Inflammatory macrophage (primary cell): ENCODE measurements at regions not wholly inside any gene's neighbourhood (a gene's known extent, or its start where the extent isn't known, plus 50 kb on each side); places are given as distances from the start of the nearest gene placed in this dataset.

Experiments used
- DNase-seq, 2 donors: peaks; one replicate each; pipeline ENCODE4 v3.0.0-alpha.2; 2020 to 2022

DNA sequence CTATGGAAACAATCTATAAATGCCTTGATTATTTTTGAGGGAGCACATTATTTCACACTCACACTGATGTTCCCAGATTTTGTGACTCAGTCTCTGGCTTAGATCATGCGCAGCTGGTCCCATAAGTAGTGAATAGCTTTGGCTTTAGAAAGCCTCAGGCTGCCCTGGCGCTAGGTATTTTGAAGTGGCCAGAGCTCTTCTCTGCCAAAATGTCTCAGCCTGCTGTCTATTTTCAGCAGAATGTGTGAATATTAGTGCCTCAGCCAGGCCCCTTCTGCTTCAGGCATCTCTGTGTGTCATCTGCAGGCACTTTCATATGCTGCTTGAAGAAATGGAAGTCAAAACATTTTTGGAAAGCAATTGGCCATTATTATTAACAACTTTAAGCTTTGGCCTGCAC is 931.0 kb upstream of the INTU start:
- DNase-seq, result no peak

GRCh38 chr4:126702747-126703146 is 930.0 kb upstream of the INTU start:
- no peak for DNase-seq

DNA sequence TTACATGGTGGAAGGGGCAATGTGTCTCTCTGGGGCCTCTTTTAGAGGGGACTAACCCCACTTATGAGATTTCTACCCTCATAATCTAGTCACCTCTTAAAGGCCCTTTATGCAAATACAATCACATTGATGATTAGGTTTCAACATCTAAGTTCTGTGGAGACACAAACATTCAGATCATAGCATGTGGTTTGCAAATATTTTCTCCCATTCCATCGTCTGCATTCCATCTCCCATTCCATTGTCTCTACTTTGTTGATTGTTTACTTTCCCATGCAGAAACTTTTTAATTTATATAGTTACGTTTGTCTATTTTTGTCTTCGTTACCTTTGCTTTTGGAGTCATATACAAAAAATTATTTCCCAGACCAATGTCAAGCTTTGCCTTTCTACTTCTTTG is 927.5 kb upstream of the INTU start:
- no peak for DNase-seq

GRCh38 chr4:126708716-126709115 is 924.0 kb upstream of the INTU start:
- DNase-seq, result no peak

DNA sequence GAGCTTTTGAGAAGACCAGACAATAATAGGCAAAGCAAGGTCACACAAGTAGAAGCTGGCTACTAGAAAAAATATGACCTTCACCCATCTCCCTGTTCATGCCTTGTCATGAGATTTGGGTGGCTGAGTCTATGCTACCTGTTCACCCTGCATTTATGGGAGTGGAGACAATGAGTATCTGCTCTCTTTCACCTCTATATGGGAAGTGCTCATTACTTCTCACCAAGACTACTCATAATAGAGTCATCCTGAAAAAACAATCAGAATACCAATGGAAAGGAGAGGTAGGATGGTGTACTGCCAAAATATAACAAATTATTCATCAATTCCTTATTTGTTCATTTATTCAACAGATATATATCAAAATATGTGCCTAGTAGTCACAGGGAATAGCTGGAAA is 921.8 kb upstream of the INTU start:
- no peak for DNase-seq

DNA sequence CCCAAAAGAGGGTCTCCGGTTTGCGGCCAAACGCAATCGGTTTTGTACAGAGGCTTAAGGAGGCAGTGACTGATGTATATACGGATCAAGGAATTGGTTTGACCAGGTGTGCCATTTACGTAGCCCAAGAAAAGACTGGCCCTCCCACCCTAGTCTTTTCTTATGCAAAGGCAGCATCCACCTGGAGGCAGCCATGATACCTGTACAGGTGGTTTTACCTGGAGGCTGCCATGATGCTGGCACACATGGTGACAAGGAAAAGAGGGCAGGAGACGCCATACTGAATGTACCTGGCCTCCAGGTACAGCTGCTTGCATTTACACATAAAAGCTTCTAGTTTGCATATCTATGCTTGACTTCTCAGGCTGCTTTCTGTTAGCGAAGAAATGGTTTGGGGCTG is 917.7 kb upstream of the INTU start:
- no peak for DNase-seq

DNA sequence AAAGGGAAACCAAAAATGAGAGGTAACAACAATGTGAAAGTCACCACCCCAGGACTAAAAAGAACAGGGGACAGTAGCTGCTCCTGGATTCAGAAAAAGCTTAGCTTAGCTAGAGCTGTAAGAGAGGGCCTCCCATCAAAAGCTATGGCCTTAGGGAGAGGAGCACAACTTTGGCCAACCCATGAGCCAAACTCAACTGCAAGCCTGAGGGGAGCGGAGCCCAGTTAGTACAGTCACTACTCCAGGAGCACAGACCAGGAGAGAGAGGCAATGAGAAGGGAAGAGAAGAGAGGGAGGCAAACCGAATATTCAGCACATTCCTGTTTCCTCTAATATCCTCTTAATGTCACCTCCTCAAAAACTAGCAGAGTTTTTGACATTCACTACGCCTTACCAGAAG is 917.1 kb upstream of the INTU start:
- DNase-seq, result no peak

DNA sequence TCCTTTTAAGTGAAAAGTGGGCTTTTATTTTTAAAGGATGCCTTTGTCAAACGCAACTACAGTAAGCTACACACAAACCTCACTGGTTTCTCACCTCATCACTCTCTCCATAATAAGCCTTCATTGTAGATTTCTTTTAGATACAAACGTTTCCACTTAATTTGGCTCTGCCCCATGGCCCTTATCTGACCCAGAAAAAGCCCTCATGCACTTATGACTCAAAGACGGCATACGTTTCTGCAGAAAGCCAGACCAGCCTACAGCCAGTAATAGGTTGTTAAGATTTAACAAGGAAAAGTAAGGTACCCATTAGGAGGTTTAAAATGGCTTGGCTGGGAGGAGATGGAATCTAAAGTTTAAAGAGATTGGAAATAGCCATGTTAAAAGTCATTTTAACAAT is 914.6 kb upstream of the INTU start:
- DNase-seq, result no peak

DNA sequence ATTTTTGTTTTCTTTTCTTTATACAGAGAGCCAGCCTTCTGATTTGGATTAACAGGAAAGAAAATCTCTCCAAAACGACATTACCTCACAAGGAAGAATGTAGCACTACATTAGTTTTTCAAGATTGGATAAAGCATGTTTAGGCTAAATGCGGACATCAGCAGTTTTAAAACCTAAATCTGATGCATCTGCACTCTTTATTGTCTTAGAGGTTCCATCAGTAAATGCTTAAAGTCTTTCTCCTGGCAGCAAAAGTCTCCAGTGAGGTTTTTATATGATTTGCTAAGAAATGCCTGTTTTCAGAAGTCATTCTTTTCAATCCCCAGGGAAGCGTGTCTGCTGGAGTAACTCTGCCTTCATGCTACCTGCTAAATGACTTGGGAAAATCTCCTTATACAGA is 912.9 kb upstream of the INTU start:
- no peak for DNase-seq

DNA sequence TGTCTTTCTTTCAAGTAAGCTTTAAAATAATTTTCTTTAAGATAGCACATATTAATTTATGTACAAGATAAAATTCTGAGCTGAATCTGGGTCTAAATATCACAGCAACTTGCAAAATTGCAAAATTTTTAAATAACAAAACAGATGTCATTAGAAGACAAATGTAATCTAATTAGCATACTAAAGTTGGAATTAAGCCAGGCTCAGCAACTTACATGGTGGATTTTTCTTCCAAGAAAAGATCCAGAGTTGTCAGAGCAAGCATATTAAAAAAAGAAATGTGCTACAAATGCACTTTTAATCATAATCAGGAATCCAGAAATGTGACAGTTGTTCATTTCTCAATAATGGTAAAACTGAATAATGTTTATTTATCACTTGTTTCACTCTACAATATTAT is 906.9 kb upstream of the INTU start:
- no peak for DNase-seq

GRCh38 chr4:126727461-126727860 is 905.3 kb upstream of the INTU start:
- no peak for DNase-seq

DNA sequence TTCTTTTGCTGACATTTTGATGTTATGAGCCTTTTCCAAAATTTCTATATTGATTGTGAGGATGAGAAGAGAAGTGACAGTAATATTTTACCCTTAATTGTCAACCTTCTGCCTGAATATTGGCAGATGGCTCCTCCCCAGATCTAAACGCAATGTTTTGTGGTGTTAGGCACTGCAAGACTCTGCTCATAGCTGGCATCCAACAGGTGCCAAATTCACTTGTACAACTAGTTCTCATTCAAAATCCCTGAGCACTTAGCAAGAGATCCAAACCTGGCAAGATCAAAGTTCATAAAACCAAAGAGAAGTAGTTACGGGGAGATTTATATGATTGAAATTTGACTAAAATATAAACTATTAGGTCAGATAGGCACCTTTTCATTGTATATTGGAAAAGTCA is 901.7 kb upstream of the INTU start:
- no peak for DNase-seq

- DNase-seq, result no peak
Observed at GRCh38 chr4:126733301-126733700, 899.5 kb upstream of the INTU start.

GRCh38 chr4:126734465-126734864 is 898.3 kb upstream of the INTU start:
- no peak for DNase-seq

DNA sequence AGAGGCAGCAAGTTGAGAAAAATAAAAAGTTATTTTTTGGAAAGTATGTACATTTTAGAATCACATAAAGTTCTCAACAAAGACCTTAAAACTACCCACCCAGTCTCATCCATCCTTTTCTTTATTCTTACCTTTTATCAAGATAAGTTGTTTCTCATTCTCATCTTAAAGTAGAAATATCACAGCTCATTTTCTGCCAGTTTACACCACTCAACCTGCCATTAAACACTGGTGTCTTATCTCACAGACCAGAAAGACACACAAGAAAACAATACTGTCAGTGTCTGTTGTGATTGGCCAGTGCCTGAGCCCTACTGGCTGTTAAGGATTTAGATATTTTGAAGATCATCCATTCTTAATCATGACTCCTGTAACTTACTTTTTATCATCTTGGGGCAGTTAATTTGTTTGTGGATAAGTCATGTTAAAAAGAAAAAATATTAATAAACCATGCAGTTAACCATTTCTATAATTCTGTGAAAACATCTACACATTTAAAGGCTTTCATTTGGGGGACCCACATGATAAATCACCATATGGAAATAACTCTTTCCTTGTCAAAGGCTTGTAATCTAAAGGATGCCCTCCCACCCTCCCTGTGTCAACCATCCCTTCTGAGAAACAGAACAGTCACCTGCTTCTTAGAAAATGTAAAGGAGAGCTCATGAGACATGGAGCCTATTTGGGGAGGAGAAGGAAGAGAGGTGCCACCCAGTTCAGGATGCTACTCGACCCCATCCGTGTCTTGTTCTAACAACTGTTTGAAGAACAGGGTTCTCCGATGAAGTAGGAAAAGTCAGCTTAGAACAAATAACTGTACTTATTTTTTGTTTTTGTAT is 897.2 kb upstream of the INTU start:
- DNase-seq, result no peak

GRCh38 chr4:126736133-126736518 is 896.6 kb upstream of the INTU start:
- DNase-seq, result no peak

DNA sequence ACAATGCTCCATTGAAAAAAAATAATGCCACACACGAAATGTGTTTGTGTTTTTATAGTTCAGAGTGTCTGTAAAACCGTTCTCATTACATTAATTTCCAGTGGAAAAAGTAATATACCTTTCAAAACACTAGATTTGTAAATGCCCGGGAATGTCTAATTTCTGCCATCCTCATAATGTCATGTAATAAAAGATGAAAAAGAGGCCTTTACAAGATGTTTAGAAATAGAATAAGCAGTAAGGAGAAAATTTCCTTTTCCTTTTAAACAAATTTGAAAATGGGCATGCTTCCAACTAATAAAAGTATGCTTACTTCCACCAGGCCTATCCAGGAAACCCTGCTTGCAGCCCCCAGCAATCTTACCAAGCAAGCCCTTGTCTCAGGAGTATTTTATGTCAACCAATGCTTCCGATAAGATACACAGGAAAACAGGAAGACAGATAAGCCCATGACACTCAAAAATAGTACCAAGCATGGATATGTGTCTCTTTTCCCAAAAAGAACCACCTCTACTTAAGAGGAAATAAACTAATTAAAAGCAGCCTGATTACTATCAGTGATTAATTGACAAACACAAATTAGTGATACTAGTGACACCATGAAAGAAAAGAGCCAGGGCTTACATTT is 894.7 kb upstream of the INTU start:
- DNase-seq, result no peak

- DNase-seq, result no peak
Observed at GRCh38 chr4:126738527-126738923, 894.2 kb upstream of the INTU start.

- DNase-seq, result no peak
Observed at GRCh38 chr4:126738926-126739325, 893.8 kb upstream of the INTU start.

DNA sequence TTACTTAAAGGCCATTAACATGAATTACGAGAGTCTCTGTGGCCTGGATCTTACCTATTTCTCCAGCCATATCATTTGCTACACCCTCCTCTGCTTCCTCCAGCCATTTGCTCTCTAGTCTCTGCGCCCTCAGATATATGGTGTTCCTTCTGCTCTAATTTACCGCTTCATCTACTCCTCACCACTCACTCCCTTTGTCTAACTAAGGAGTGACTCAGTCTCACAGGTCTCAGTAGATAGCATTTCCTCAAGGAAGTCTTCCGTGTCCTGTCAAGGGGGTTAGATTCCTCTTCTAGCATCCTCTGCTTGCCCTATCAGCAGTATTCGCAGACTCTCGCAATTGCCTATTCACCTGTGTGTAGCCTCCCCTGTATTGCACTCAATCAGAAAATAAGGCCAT is 892.1 kb upstream of the INTU start:
- DNase-seq, result no peak

DNA sequence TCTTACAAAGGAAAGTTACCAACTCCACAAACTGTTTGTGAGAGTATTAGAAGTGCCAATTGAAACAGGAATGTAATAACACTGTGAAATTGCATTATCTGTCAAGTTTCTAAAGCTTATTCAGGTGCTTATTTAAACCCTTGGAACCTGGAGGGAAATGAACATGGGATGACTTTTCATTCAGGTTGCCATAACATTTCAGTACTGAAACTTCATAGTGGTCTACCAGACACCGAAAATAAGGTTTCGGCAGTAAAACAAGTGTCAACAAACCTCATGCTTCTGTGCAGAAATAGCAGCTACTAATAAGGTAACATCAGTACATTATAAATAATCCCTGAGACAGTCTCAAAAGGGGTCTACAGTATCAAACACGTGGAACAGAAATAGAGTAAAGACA is 890.7 kb upstream of the INTU start:
- DNase-seq, result no peak

DNA sequence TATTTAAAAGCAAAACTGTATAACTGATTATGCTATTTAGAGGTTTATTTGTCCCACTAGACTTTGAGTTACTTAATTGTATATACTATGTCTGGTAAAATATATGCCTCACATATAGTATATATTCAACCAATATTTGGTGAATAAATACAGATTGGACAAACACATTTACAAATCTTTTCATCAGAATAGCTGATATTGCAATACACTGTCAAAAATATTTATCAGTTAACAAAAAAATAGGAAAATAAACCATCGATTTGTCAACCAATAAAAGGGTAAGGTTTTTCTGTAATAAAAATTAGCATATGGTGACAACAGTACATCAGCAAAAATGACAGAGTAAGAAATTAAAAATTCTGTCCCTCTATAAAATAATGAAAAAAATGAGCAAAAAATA is 889.9 kb upstream of the INTU start:
- DNase-seq, result no peak

GRCh38 chr4:126748736-126749135 is 884.0 kb upstream of the INTU start:
- DNase-seq, result no peak

GRCh38 chr4:126750723-126751122 is 882.0 kb upstream of the INTU start:
- DNase-seq, result no peak

DNA sequence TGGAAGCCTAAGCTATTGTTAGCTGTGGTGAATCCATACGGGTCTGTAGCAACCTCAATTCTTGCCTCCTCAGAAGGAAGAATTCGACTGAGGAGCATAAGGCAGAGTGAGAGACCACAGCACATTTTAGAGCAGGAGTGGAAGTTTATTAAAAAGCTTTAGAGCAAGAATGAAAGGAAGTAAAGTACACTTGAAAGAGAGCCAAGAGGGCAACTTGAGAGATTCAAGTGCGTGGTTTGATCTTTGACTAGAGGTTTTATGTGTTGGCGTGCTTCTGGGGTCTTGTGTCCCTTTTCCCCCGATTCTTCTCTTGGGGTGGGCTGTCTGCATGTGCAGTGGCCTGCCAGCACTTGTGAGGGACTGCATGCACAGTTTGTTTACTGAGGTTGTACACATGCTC is 880.6 kb upstream of the INTU start:
- DNase-seq, result no peak
